ENCODE measurements at regions not wholly inside any gene's neighbourhood (a gene's known extent, or its start where the extent isn't known, plus 50 kb on each side); places are given as distances from the start of the nearest gene placed in this dataset.

DNA sequence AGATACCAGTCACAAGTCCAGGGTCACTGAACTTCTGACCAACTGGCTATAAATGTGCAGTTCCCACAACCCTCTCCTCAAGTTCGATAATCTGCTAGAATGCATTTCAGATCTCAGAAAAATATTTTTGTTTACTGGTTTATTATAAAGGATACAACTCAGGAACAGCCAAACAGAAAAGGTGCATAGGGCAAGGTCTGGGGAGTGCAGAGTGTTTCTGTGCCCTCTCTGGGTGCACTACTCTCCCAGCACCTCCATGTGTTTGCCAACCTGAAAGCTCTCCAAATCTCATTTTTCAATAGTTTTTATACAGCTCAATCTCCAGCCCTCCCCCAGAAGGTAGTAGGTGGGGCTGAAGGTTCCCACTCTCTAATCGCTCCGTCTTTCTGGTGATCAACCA is 85.2 kb downstream of the SKA1 start:
- Histone ChIP-seq H3K9me3 (replicated peaks; ENCODE audit: insufficient read depth, low read length) (no peaks in the 10 kb centered on the region), H3F3A (ENCODE audit: insufficient read depth, low read length) (no peaks in the 10 kb centered on the region), H3K36me3 (replicated peaks; ENCODE audit: insufficient read depth, low read length) (no peaks in the 10 kb centered on the region), H3K27ac (ENCODE audit: low read length) (no peak overlapping the region), H3K4me1 (ENCODE audit: low read length) (no peaks in the 10 kb centered on the region), H3K9ac (ENCODE audit: low read length) (no peak overlapping the region), H3K4me2 (ENCODE audit: low read depth, low read length) (no peak overlapping the region), H3K79me2 (ENCODE audit: low read length) (no peaks in the 10 kb centered on the region), H3K27me3 (replicated peaks; ENCODE audit: insufficient read depth, low read length) (no peaks in the 10 kb centered on the region), H2AFZ (ENCODE audit: low read length) (no peak overlapping the region), H4K20me1 (ENCODE audit: insufficient read depth, low read length) (no peaks in the 10 kb centered on the region), H3K4me3 (ENCODE audit: low read length) (no peak overlapping the region), H3K9me2 (replicated peaks; ENCODE audit: insufficient read depth, low read length) (no peaks in the 10 kb centered on the region)
- DNase-seq, result no peak
- TF ChIP-seq EZH2 (optimal IDR thresholded peaks at IDR 0.05; ENCODE audit: low read depth, low read length) (no peak), EZH2phosphoT487 (IDR thresholded peaks at IDR 0.05; ENCODE audit: low read length) (no peak)
- TF ChIP-seq, protein P1, sequence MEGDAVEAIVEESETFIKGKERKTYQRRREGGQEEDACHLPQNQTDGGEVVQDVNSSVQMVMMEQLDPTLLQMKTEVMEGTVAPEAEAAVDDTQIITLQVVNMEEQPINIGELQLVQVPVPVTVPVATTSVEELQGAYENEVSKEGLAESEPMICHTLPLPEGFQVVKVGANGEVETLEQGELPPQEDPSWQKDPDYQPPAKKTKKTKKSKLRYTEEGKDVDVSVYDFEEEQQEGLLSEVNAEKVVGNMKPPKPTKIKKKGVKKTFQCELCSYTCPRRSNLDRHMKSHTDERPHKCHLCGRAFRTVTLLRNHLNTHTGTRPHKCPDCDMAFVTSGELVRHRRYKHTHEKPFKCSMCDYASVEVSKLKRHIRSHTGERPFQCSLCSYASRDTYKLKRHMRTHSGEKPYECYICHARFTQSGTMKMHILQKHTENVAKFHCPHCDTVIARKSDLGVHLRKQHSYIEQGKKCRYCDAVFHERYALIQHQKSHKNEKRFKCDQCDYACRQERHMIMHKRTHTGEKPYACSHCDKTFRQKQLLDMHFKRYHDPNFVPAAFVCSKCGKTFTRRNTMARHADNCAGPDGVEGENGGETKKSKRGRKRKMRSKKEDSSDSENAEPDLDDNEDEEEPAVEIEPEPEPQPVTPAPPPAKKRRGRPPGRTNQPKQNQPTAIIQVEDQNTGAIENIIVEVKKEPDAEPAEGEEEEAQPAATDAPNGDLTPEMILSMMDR (IDR thresholded peaks at IDR 0.05; ENCODE audit: low read length), result no peak

- no peak overlapping the region for H3K27ac ChIP-seq (ENCODE audit: low read length)
- H3K79me2 ChIP-seq (ENCODE audit: low read length), result no peaks in the 10 kb centered on the region
- H3K36me3 ChIP-seq (replicated peaks; ENCODE audit: insufficient read depth, low read length), result no peaks in the 10 kb centered on the region
- H3K9me2 ChIP-seq (replicated peaks; ENCODE audit: insufficient read depth, low read length), result no peaks in the 10 kb centered on the region
- no peaks in the 10 kb centered on the region for H3K9me3 ChIP-seq (replicated peaks; ENCODE audit: insufficient read depth, low read length)
- H3K4me1 ChIP-seq (ENCODE audit: low read length), result no peaks in the 10 kb centered on the region
- no peaks in the 10 kb centered on the region for H3K27me3 ChIP-seq (replicated peaks; ENCODE audit: insufficient read depth, low read length)
- no peak for DNase-seq
- H3F3A ChIP-seq (ENCODE audit: insufficient read depth, low read length), result no peaks in the 10 kb centered on the region
- no peak for TF ChIP-seq EZH2 (optimal IDR thresholded peaks at IDR 0.05; ENCODE audit: low read depth, low read length)
- TF ChIP-seq EZH2phosphoT487 (IDR thresholded peaks at IDR 0.05; ENCODE audit: low read length), result no peak
- H3K4me3 ChIP-seq (ENCODE audit: low read length), result no peak overlapping the region
- no peaks in the 10 kb centered on the region for H4K20me1 ChIP-seq (ENCODE audit: insufficient read depth, low read length)
- no peak overlapping the region for H3K4me2 ChIP-seq (ENCODE audit: low read depth, low read length)
- no peak overlapping the region for H3K9ac ChIP-seq (ENCODE audit: low read length)
- no peak overlapping the region for H2AFZ ChIP-seq (ENCODE audit: low read length)
These were observed 85.9 kb downstream of the SKA1 start for GRCh38 chr18:50460716-50461115.

- no peaks in the 10 kb centered on the region for H3K79me2 ChIP-seq (ENCODE audit: low read length)
- H3K4me2 ChIP-seq (ENCODE audit: low read depth, low read length), result no peak overlapping the region
- H3K9ac ChIP-seq (ENCODE audit: low read length), result no peak overlapping the region
- H3K4me1 ChIP-seq (ENCODE audit: low read length), result no peaks in the 10 kb centered on the region
- no peaks in the 10 kb centered on the region for H3K27me3 ChIP-seq (replicated peaks; ENCODE audit: insufficient read depth, low read length)
- H3K36me3 ChIP-seq (replicated peaks; ENCODE audit: insufficient read depth, low read length), result no peaks in the 10 kb centered on the region
- no peak overlapping the region for H2AFZ ChIP-seq (ENCODE audit: low read length)
- H3K9me2 ChIP-seq (replicated peaks; ENCODE audit: insufficient read depth, low read length), result no peaks in the 10 kb centered on the region
- no peak overlapping the region for H3K27ac ChIP-seq (ENCODE audit: low read length)
- H3K9me3 ChIP-seq (replicated peaks; ENCODE audit: insufficient read depth, low read length), result no peaks in the 10 kb centered on the region
- no peak overlapping the region for H3K4me3 ChIP-seq (ENCODE audit: low read length)
- no peaks in the 10 kb centered on the region for H4K20me1 ChIP-seq (ENCODE audit: insufficient read depth, low read length)
- no peaks in the 10 kb centered on the region for H3F3A ChIP-seq (ENCODE audit: insufficient read depth, low read length)
- no peak for TF ChIP-seq EZH2phosphoT487 (IDR thresholded peaks at IDR 0.05; ENCODE audit: low read length)
- no peak for TF ChIP-seq EZH2 (optimal IDR thresholded peaks at IDR 0.05; ENCODE audit: low read depth, low read length)
- TF ChIP-seq, protein P1 (IDR thresholded peaks at IDR 0.05; ENCODE audit: low read length), result no peak
- no peak for DNase-seq
These were observed 86.4 kb downstream of the SKA1 start for GRCh38 chr18:50461251-50461650.

DNA sequence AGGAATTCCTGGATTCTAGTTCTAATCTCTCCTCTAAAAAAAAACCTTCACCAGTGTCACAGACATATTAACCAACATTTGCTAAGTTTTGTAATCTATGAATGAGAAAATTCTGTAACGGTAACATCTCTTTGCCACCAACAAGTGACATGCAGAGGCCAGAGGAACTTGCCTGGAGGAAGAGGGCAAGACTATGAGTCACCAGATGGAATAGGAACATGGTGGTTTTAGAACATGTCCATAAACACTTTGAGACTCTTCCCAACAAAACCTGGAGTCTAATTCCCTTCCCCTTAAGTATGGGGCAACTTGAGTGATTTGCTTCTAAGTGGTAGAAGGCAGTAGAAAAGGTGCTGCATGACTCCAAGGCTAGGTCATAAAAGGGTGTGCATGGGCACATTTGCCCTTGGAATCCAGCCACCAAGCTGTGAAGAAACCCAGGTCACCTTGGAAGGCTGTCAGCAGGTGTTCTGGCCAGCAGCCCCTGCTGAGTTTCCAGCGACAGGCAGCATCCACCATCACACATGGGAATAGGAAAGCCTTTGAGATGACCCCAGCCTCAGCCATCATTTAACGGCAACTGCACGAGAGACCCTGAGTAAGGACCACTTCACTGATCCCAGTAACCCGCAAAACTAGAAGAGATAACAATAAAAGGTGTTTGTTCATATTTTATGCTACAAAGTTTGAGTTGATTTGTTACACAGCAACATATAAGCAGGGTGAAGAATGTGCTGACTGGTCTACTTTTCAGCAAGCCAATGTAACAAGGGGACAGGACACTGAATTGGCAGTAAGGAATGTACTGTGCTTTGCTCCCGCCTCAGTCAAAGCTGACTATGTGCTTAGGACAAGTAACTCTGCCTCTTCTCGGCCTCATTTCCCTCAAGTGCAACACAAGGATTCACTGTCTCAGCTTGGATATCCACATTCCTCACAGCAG is 90.6 kb downstream of the SKA1 start:
- H3K27me3 ChIP-seq (replicated peaks; ENCODE audit: insufficient read depth, low read length), result no peaks in the 10 kb centered on the region
- H3K79me2 ChIP-seq (ENCODE audit: low read length), result no peaks in the 10 kb centered on the region
- no peaks in the 10 kb centered on the region for H4K20me1 ChIP-seq (ENCODE audit: insufficient read depth, low read length)
- DNase-seq, result no peak
- no peak overlapping the region for H3K4me2 ChIP-seq (ENCODE audit: low read depth, low read length)
- TF ChIP-seq, protein P1 (IDR thresholded peaks at IDR 0.05; ENCODE audit: low read length), result no peak
- no peak for TF ChIP-seq EZH2 (optimal IDR thresholded peaks at IDR 0.05; ENCODE audit: low read depth, low read length)
- no peak for TF ChIP-seq EZH2phosphoT487 (IDR thresholded peaks at IDR 0.05; ENCODE audit: low read length)
- H3F3A ChIP-seq (ENCODE audit: insufficient read depth, low read length), result no peaks in the 10 kb centered on the region
- no peaks in the 10 kb centered on the region for H3K9me3 ChIP-seq (replicated peaks; ENCODE audit: insufficient read depth, low read length)
- H2AFZ ChIP-seq (ENCODE audit: low read length), result no peak overlapping the region
- H3K4me3 ChIP-seq (ENCODE audit: low read length), result no peak overlapping the region
- no peaks in the 10 kb centered on the region for H3K36me3 ChIP-seq (replicated peaks; ENCODE audit: insufficient read depth, low read length)
- no peak overlapping the region for H3K27ac ChIP-seq (ENCODE audit: low read length)
- no peaks in the 10 kb centered on the region for H3K4me1 ChIP-seq (ENCODE audit: low read length)
- no peak overlapping the region for H3K9ac ChIP-seq (ENCODE audit: low read length)
- no peaks in the 10 kb centered on the region for H3K9me2 ChIP-seq (replicated peaks; ENCODE audit: insufficient read depth, low read length)

Data from MM.1S (cell line).